ENCODE measurements at regions not wholly inside any gene's neighbourhood (a gene's known extent, or its start where the extent isn't known, plus 50 kb on each side); places are given as distances from the start of the nearest gene placed in this dataset.

- no peak for DNase-seq
These were observed 166.8 kb downstream of the ETV1 start for GRCh38 chr7:13822678-13823077.

GRCh38 chr7:13826752-13827151 is 162.7 kb downstream of the ETV1 start:
- DNase-seq, result no peak

- no peak for DNase-seq
These were observed 161.8 kb downstream of the ETV1 start for GRCh38 chr7:13827716-13828115.

- DNase-seq, result no peak
These were observed 160.2 kb downstream of the ETV1 start for GRCh38 chr7:13829231-13829630.

GRCh38 chr7:13829914-13830900 is 159.3 kb downstream of the ETV1 start:
- no peak for DNase-seq

- DNase-seq, result no peak
These were observed 157.1 kb downstream of the ETV1 start for GRCh38 chr7:13832346-13832745.

- no peak for DNase-seq
These were observed 155.1 kb downstream of the ETV1 start for GRCh38 chr7:13834328-13834761.

GRCh38 chr7:13835442-13835841 is 154.0 kb downstream of the ETV1 start:
- DNase-seq, result no peak

- DNase-seq, result no peak
These were observed 150.4 kb downstream of the ETV1 start for GRCh38 chr7:13839063-13839462.

Measured in suppressor macrophage treated with lipopolysaccharide for 4 hours (primary cell).